Uterus (tissue), 2 donors: ENCODE measurements at regions not wholly inside any gene's neighbourhood (a gene's known extent, or its start where the extent isn't known, plus 50 kb on each side); places are given as distances from the start of the nearest gene placed in this dataset.

Experiments
- POLR2A ChIP-seq, 2 donors: fragments of 450-650 bp; IDR thresholded peaks; one replicate each; pipeline ENCODE4 v1.6.1; 2016; ENCODE audit warnings: antibody characterized with exemption in 2 of 2, mild to moderate bottlenecking in 1 of 2, moderate library complexity in 1 of 2
- TF ChIP-seq, protein P1 (sequence below), 4 experiments: fragments of 200-600 bp in 2 of 4; fragments of 450-650 bp in 2 of 4; sonication (generic) in 2 of 4; IDR thresholded peaks; one replicate each; pipeline ENCODE4 v1.5.1; 2016 to 2019; ENCODE audit warnings: antibody characterized with exemption in 4 of 4, mild to moderate bottlenecking in 2 of 4, moderate library complexity in 1 of 4

- TF ChIP-seq, protein P1, sequence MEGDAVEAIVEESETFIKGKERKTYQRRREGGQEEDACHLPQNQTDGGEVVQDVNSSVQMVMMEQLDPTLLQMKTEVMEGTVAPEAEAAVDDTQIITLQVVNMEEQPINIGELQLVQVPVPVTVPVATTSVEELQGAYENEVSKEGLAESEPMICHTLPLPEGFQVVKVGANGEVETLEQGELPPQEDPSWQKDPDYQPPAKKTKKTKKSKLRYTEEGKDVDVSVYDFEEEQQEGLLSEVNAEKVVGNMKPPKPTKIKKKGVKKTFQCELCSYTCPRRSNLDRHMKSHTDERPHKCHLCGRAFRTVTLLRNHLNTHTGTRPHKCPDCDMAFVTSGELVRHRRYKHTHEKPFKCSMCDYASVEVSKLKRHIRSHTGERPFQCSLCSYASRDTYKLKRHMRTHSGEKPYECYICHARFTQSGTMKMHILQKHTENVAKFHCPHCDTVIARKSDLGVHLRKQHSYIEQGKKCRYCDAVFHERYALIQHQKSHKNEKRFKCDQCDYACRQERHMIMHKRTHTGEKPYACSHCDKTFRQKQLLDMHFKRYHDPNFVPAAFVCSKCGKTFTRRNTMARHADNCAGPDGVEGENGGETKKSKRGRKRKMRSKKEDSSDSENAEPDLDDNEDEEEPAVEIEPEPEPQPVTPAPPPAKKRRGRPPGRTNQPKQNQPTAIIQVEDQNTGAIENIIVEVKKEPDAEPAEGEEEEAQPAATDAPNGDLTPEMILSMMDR (IDR thresholded peaks at IDR 0.05): no peak
- TF ChIP-seq POLR2A (IDR thresholded peaks at IDR 0.05): no peak
These were observed 792.8 kb upstream of the B3GALT2 start for GRCh38 chr1:193979219-193979618.
